GM19463 (cell line): ENCODE measurements at regions not wholly inside any gene's neighbourhood (a gene's known extent, or its start where the extent isn't known, plus 50 kb on each side); places are given as distances from the start of the nearest gene placed in this dataset.

Experiments
- ATAC-seq: cut with Tn5 transposase; IDR thresholded peaks from one replicate; pipeline ENCODE4 v1.9.1; 2021; ENCODE audit warnings: mild to moderate bottlenecking, moderate library complexity; ENCODE audit not compliant: unreplicated experiment

GRCh38 chr1:5751833-5752745, 240.1 kb downstream of the NPHP4 start:
- no peak for ATAC-seq

DNA sequence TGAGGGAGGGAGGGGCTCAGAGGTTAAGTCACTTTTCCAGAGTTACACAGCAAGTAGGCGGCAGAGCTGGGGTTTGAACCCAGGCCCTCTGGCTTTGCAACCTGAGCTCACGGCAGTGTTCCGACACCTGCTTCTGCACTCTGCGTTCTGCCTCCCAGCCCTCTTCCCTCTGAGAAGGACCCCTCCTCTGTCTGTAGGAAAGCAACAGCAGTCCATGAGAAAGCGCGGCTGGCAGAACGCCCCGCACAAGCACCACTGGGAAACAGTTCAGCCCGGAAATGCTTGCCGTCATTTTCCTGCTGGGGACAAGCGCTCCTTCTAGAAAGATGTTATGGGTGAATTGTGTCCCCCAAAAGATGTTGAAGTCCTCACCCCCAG, 241.1 kb downstream of the NPHP4 start:
- ATAC-seq, result no peak

- no peak for ATAC-seq
These were observed 241.8 kb downstream of the NPHP4 start for GRCh38 chr1:5750186-5751162.

- no peak for ATAC-seq
These were observed 243.7 kb downstream of the NPHP4 start for GRCh38 chr1:5748286-5749225.

GRCh38 chr1:5747426-5748285, 244.6 kb downstream of the NPHP4 start:
- ATAC-seq, result no peak

DNA sequence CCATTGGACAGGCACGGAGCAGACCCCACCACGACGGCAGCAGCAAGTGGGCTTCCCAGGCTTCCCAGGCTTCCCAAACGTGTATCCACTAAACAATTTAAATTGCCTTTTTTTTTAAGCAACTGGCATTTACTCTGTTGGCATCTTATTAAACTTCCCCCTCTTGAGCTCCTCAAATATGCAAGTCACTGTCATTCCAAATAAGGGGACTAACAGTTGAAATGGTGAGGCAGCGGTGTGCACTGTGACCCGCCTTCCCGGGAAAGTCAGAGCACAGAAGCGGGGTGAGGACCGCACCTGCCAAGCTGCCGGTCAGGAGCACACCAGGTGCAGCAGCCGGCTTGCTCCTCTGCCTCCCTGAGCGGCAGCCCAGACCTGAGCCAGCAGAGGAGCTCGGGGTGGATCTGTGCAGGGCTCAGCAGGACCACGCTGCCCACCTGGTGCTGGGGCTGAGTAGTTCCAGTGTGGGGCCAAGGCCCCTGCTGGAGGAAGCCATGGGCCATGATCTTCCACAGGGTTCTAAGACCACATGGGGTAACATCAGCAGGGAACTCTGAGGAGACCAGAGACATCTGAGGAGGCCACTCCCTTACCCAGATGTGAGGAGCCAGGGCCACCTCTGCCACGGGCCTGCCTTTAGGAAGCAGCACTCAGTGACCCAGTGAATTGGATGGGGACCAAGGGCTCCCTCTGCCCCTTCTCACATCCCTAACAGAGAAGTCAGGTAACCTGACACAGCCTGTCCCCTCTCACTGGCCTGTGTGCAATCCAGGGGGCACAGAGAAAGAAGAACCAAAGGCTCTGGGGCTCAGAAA, 245.4 kb downstream of the NPHP4 start:
- no peak for ATAC-seq

- ATAC-seq, result peak; percentile 66
These were observed 246.2 kb downstream of the NPHP4 start for GRCh38 chr1:5745800-5746610.

DNA sequence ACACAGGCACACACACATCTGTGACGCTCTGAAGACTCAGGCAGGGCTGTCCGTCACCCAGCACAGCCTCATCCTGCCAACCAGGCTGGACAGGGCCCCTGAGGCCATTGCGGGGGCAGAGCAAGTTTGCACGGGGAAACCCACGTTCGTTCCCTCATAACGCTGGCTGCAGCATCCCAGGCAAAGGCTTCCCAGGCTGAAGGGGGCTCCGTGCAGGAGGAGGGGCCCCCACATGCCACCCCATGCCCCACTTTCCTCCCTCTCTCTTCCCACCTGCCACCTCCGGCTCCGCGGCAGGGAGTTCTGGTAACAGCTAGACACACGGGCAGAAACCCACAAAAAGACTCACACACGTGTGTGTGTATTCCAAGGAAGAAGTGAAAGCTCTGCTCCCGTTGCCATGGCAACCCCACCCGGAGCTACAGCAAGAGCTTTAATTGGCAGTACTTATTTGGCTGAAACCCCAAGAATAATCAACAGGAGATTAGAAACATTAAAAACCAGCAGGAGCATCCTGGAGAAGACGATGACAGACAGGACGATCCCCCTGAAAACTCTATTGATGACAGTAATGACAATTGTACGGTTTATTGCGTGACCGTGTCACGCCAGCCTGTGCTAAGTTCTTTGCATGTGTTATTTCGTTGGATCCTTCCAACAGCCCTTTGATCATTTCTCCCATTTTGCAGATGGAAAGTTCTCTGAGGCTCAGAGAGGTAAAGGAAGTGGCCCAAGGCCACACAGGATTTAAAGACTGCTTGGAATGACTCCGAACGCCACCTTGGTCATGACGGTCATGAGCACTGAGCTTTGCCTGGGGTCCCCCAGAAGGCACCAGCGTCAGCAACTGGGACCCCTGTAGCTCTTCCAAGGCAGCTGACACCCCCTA, 247.1 kb downstream of the NPHP4 start:
- no peak for ATAC-seq

- ATAC-seq, result no peak
These were observed 247.9 kb downstream of the NPHP4 start for GRCh38 chr1:5744341-5744740.

- no peak for ATAC-seq
These were observed 248.7 kb downstream of the NPHP4 start for GRCh38 chr1:5743435-5744095.

DNA sequence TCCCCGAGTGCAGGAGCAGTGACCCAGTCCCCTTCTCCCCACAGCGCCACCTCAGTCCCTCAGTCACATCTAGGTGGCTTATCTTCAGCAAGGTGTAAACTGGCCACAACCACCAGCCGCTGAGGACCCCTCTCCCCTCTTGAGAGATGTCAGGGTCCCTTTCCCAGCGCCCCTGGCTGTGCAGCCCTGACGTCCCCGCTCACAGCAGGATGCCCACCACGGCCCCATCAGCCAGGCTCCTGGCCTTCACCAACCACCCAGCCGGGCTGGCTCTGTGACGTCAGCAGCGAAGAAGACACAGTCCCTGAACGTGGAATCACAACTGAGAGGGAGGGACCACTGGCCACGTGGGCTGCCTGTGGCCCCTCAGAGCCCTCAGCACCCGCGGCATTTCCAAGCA, 249.4 kb downstream of the NPHP4 start:
- no peak for ATAC-seq

GRCh38 chr1:5742032-5742431, 250.2 kb downstream of the NPHP4 start:
- no peak for ATAC-seq

- ATAC-seq, result no peak
These were observed 251.1 kb downstream of the NPHP4 start for GRCh38 chr1:5740865-5741860.

- no peak for ATAC-seq
These were observed 251.8 kb downstream of the NPHP4 start for GRCh38 chr1:5740450-5740849.

- ATAC-seq, result no peak
These were observed 252.6 kb downstream of the NPHP4 start for GRCh38 chr1:5739561-5740078.
